ENCODE measurements at regions not wholly inside any gene's neighbourhood (a gene's known extent, or its start where the extent isn't known, plus 50 kb on each side); places are given as distances from the start of the nearest gene placed in this dataset.

DNA sequence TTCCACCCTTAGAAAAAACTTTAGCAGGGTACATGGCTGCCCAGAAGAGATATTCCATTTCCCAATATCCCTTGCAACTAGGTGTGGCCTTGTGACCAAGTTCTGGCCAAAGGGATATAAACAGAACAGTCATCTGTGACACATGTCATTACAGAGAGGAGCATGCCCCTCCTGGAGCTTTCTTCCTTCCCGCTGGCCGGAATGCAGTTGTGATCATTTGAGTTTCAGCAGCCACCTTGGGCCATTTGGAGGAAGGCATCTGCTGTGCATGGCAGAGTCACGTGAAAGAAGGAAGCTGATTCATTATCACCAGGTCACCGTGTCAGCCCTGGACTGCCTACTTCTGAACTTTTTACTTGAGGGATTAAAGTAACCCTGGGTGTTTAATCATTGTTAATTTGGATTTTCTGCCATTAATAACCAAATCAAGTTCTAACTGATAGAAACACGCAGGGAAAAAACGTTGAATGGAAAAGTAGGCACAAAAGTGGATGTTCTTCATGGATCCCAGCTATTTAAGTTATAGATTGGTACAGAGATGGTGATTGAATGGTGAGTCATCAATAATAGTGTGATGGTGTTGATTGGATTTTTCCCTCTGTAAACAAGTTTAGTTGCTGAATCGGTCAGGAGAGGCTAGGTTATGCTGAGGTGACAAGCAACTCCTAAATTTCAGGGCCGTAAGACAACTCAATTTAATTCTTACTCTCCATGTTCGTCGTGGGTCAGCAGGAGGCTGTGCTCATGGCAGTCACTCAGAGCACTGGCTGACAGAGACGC is 80.7 kb upstream of the CCDC167 start:
- H3K9me3 Mint-ChIP-seq (ENCODE audit: low read depth) = no peaks in the 10 kb centered on the region
- no peak overlapping the region for H3K4me3 Mint-ChIP-seq (ENCODE audit: low read depth)
- no peak for DNase-seq (ENCODE audit: low spot score, unreplicated experiment)
- H3K36me3 Mint-ChIP-seq (ENCODE audit: insufficient read depth) = no peaks in the 10 kb centered on the region
- H3K27me3 Mint-ChIP-seq = peaks cover 14% of the 10 kb centered on the region
- no peak overlapping the region for H3K27ac Mint-ChIP-seq
- TF ChIP-seq, protein P1, sequence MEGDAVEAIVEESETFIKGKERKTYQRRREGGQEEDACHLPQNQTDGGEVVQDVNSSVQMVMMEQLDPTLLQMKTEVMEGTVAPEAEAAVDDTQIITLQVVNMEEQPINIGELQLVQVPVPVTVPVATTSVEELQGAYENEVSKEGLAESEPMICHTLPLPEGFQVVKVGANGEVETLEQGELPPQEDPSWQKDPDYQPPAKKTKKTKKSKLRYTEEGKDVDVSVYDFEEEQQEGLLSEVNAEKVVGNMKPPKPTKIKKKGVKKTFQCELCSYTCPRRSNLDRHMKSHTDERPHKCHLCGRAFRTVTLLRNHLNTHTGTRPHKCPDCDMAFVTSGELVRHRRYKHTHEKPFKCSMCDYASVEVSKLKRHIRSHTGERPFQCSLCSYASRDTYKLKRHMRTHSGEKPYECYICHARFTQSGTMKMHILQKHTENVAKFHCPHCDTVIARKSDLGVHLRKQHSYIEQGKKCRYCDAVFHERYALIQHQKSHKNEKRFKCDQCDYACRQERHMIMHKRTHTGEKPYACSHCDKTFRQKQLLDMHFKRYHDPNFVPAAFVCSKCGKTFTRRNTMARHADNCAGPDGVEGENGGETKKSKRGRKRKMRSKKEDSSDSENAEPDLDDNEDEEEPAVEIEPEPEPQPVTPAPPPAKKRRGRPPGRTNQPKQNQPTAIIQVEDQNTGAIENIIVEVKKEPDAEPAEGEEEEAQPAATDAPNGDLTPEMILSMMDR (IDR thresholded peaks at IDR 0.05; ENCODE audit: unreplicated experiment) = no peak
- peaks cover 9% of the 10 kb centered on the region for H3K4me1 Mint-ChIP-seq (ENCODE audit: low read depth)

DNA sequence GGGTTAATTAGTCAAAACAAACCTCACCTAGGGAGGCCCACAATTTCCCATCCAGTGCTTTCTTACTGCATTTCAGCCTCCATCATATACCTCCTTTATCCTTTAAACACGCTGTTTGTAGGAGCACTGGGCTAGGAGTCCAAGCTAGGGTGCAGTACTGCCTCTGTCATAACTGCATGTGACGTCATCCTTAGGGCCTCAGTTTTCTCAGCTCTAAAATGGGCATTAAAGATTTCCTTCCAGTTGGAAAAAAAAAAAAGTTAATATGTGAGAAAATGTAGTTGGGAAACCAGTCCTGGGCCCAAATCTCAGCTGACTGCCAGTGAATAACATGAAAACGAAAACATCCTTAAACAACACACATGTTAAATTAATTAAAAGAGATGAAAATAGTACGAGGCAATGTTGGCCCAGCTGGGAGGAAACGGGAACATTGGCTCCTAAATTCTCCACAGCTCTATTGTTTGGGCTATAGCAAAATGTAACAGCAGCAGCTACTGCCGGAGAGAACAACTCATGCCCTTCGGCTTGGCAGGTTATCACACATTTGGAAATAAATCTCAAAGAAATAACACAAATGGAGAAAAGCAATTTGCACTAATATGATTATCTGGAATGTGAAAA is 79.9 kb upstream of the CCDC167 start:
- Mint-ChIP-seq H3K27ac (no peak overlapping the region), H3K36me3 (ENCODE audit: insufficient read depth) (no peaks in the 10 kb centered on the region), H3K27me3 (peaks cover 14% of the 10 kb centered on the region), H3K4me3 (ENCODE audit: low read depth) (no peak overlapping the region), H3K9me3 (ENCODE audit: low read depth) (no peaks in the 10 kb centered on the region), H3K4me1 (ENCODE audit: low read depth) (peaks cover 6% of the 10 kb centered on the region)
- no peak for DNase-seq (ENCODE audit: low spot score, unreplicated experiment)
- TF ChIP-seq, protein P1 (IDR thresholded peaks at IDR 0.05; ENCODE audit: unreplicated experiment) = no peak

DNA sequence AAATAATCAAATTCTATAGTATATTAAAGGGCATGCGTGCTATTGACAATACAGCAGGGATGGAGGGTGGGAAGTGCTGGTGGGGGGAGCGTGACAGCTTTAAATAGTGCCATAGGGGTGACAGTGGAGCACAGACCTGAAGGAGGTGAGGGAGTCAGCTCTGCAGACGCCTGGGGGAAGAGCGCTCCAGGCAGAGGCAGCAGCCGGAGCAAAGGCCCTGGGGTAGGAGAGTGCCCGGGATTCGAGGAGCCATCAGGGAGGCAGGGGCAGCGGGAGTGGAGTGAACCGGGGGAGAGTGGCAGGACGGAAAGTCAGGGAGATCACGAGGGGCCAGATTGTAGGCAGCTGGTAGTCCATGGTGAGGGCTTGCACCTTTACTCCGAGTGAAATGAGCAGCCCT is 78.4 kb upstream of the CCDC167 start:
- Mint-ChIP-seq H3K4me1 (ENCODE audit: low read depth) (peaks cover 6% of the 10 kb centered on the region), H3K27me3 (peaks cover 12% of the 10 kb centered on the region), H3K27ac (no peak overlapping the region), H3K9me3 (ENCODE audit: low read depth) (no peaks in the 10 kb centered on the region), H3K36me3 (ENCODE audit: insufficient read depth) (no peaks in the 10 kb centered on the region), H3K4me3 (ENCODE audit: low read depth) (no peak overlapping the region)
- DNase-seq (ENCODE audit: low spot score, unreplicated experiment) = no peak
- TF ChIP-seq, protein P1 (IDR thresholded peaks at IDR 0.05; ENCODE audit: unreplicated experiment) = no peak

DNA sequence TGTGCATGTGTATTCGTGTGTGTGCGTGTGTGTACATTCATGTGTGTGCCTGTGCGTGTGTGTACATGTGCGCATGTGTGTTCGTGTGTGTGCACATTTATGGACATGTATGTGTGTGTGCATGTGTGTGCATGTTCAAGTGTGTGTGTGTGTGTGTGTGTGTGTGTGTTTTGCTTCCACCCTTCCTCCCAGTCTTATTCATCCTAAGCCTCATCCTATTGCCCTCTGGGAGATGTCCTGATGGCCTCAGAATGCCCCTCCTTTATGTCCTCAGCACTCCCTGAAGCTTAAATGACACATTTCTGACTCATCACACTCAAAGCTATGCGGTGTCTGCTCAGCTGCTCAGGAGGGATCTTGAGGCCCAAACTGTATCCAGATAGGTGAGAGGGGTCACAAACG is 76.6 kb upstream of the CCDC167 start:
- no peak for DNase-seq (ENCODE audit: low spot score, unreplicated experiment)
- no peak overlapping the region for H3K27ac Mint-ChIP-seq
- TF ChIP-seq, protein P1 (IDR thresholded peaks at IDR 0.05; ENCODE audit: unreplicated experiment) = no peak
- no peaks in the 10 kb centered on the region for H3K9me3 Mint-ChIP-seq (ENCODE audit: low read depth)
- no peaks in the 10 kb centered on the region for H3K4me1 Mint-ChIP-seq (ENCODE audit: low read depth)
- H3K27me3 Mint-ChIP-seq = peaks cover 21% of the 10 kb centered on the region
- H3K4me3 Mint-ChIP-seq (ENCODE audit: low read depth) = no peak overlapping the region
- H3K36me3 Mint-ChIP-seq (ENCODE audit: insufficient read depth) = no peaks in the 10 kb centered on the region

DNA sequence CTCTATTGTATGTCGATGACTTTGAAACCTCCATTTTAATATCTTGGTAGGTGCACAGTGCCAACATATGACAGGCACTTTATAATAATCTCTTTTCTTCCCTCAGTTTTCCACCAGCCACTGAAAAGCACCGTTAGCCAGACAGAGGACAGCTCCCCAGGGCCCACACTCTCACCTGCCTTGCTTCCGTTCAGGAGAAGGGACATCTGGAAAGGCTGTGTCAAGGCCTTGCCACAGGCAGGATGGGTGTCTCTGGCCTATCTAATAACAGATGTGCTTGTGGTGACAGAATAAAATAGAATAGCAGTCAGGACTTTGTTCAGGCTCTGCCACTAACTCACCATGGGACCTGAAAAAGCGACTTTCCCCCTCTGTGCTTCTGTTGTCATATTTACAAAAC is 75.5 kb upstream of the CCDC167 start:
- H3K4me3 Mint-ChIP-seq (ENCODE audit: low read depth) = no peak overlapping the region
- no peaks in the 10 kb centered on the region for H3K36me3 Mint-ChIP-seq (ENCODE audit: insufficient read depth)
- H3K27ac Mint-ChIP-seq = no peak overlapping the region
- no peaks in the 10 kb centered on the region for H3K4me1 Mint-ChIP-seq (ENCODE audit: low read depth)
- H3K27me3 Mint-ChIP-seq = peaks cover 31% of the 10 kb centered on the region
- no peaks in the 10 kb centered on the region for H3K9me3 Mint-ChIP-seq (ENCODE audit: low read depth)
- DNase-seq (ENCODE audit: low spot score, unreplicated experiment) = no peak
- TF ChIP-seq, protein P1 (IDR thresholded peaks at IDR 0.05; ENCODE audit: unreplicated experiment) = no peak
